Trophoblast cell (in vitro differentiated cells and primary cell): ENCODE measurements at regions not wholly inside any gene's neighbourhood (a gene's known extent, or its start where the extent isn't known, plus 50 kb on each side); places are given as distances from the start of the nearest gene placed in this dataset.

Source experiments
- DNase-seq, 2 donors: peaks; one replicate each; pipeline ENCODE4 v3.0.0-alpha.2; 2016
- H2AFZ ChIP-seq: 2 replicates; pipeline ENCODE4 v1.6.1; 2013; ENCODE audit warnings: low read length, moderate library complexity, mild to moderate bottlenecking; ENCODE audit not compliant: insufficient read depth, poor library complexity
- H2AK5ac ChIP-seq: 2 replicates; pipeline ENCODE4 v1.6.1; 2013; ENCODE audit warnings: mild to moderate bottlenecking, low read length
- H2BK120ac ChIP-seq: 2 replicates; pipeline ENCODE4 v1.6.1; 2013; ENCODE audit warnings: low read length, mild to moderate bottlenecking, moderate library complexity; ENCODE audit not compliant: insufficient read depth, poor library complexity
- H2BK12ac ChIP-seq: 2 replicates; pipeline ENCODE4 v1.6.1; 2013; ENCODE audit warnings: mild to moderate bottlenecking, low read length, moderate library complexity
- H2BK5ac ChIP-seq: 2 replicates; pipeline ENCODE4 v1.6.1; 2013; ENCODE audit warnings: low read length, low read depth, moderate library complexity, mild to moderate bottlenecking; ENCODE audit not compliant: poor library complexity
- H3K14ac ChIP-seq: 2 replicates; pipeline ENCODE4 v1.6.1; 2013; ENCODE audit warnings: mild to moderate bottlenecking, low read length
- H3K18ac ChIP-seq: 2 replicates; pipeline ENCODE4 v1.6.1; 2013; ENCODE audit warnings: mild to moderate bottlenecking, low read length
- H3K23ac ChIP-seq: 2 replicates; pipeline ENCODE4 v1.6.1; 2013; ENCODE audit warnings: low read length
- H3K27ac ChIP-seq: 2 replicates; pipeline ENCODE4 v1.5.1; 2013; ENCODE audit warnings: low read depth, mild to moderate bottlenecking, inconsistent platforms, low read length, moderate library complexity
- H3K27me3 ChIP-seq: 2 replicates; pipeline ENCODE4 v1.6.1; 2013; ENCODE audit warnings: inconsistent platforms, mild to moderate bottlenecking, low read length, moderate library complexity; ENCODE audit not compliant: insufficient read depth
- H3K36me3 ChIP-seq, 2 experiments: 1 replicate in 1 of 2; 2 replicates in 1 of 2; pipeline ENCODE4 v1.6.1; 2013; ENCODE audit warnings: low read length in 2 of 2, mild to moderate bottlenecking in 2 of 2, moderate library complexity in 1 of 2; ENCODE audit not compliant: insufficient read depth in 2 of 2, control insufficient read depth in 1 of 2
- H3K4ac ChIP-seq: 2 replicates; pipeline ENCODE4 v1.6.1; 2013; ENCODE audit warnings: low read depth, mild to moderate bottlenecking, low read length, moderate library complexity
- H3K4me1 ChIP-seq, 2 experiments: 1 replicate in 1 of 2; 2 replicates in 1 of 2; pipeline ENCODE4 v1.6.1; 2013; ENCODE audit warnings: low read length in 2 of 2, mild to moderate bottlenecking in 2 of 2, moderate library complexity in 1 of 2; ENCODE audit not compliant: insufficient read depth in 2 of 2, control insufficient read depth in 1 of 2
- H3K4me2 ChIP-seq: 2 replicates; pipeline ENCODE4 v1.6.1; 2013; ENCODE audit warnings: inconsistent platforms, mild to moderate bottlenecking, low read length, moderate library complexity
- H3K4me3 ChIP-seq: 2 replicates; pipeline ENCODE4 v1.5.1; 2013; ENCODE audit warnings: mild to moderate bottlenecking, low read depth, low read length, inconsistent platforms
- H3K79me1 ChIP-seq: one replicate; pipeline ENCODE4 v1.6.1; 2013; ENCODE audit warnings: low read length
- H3K79me2 ChIP-seq: 2 replicates; pipeline ENCODE4 v1.6.1; 2013; ENCODE audit warnings: low read length, mild to moderate bottlenecking; ENCODE audit not compliant: control insufficient read depth, insufficient read depth, poor library complexity
- H3K9ac ChIP-seq: 2 replicates; pipeline ENCODE4 v1.6.1; 2013; ENCODE audit warnings: mild to moderate bottlenecking, low read length
- H3K9me3 ChIP-seq: 2 replicates; pipeline ENCODE4 v1.6.1; 2013; ENCODE audit warnings: low read depth, mild to moderate bottlenecking, control low read depth, inconsistent platforms, low read length; ENCODE audit not compliant: insufficient read depth
- H4K12ac ChIP-seq: 2 replicates; pipeline ENCODE4 v1.6.1; 2013; ENCODE audit warnings: low read depth, mild to moderate bottlenecking, low read length, moderate library complexity
- H4K8ac ChIP-seq: 2 replicates; pipeline ENCODE4 v1.6.1; 2013; ENCODE audit warnings: low read depth, mild to moderate bottlenecking, low read length, moderate library complexity
- H4K91ac ChIP-seq: one replicate; pipeline ENCODE4 v1.6.1; 2013; ENCODE audit warnings: low read depth, mild to moderate bottlenecking, low read length, moderate library complexity
- WGBS: extraction: QIAGEN DNeasy Blood & Tissue Kit; methylation state at CpG from one replicate; pipeline ENCODE4 v1.1.7; 2013; ENCODE audit warnings: missing lambda C conversion rate; ENCODE audit not compliant: insufficient read length, insufficient coverage; ENCODE audit errors: extremely low coverage; 5-methylcytosine and 5-hydroxymethylcytosine counted together

DNA sequence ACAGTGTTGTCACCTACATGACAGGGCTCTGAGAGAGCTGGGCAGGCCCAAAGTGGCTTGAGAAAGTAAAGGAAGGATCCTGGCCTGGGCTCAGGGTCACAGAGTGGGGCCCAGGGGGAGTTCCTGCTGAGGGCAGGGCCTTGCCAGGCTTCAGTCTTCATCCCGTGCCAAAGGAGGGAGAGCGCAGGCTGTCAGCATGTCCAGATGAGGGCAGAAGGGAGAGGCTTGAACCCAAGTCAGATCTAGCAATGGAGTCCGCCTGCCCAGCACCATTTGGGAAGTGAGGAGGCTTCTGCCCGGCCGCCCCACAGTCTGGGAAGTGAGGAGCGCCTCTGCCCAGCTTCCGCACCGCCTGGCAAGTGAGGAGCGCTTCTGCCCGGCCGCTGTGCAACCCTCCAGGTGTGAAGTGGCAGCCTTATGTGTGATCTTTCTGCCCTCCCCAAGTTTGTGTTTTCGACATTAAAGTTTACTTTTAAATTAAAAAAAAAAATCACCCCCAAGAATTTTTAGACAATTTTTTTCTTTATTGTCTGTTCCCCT lies 303.6 kb upstream of the PROK2 start:
- no CpG with 5 or more reads among the region's 12 CpGs for WGBS
- no peak overlapping the region for H4K91ac ChIP-seq
- H3K18ac ChIP-seq, result no peak overlapping the region
- H3K4me3 ChIP-seq, result no peak overlapping the region
- H2AK5ac ChIP-seq, result no peak overlapping the region
- H2BK12ac ChIP-seq, result no peak overlapping the region
- DNase-seq, result no peak
- no peak overlapping the region for H3K14ac ChIP-seq
- H2BK5ac ChIP-seq, result no peak overlapping the region
- no peak overlapping the region for H3K9ac ChIP-seq
- no peak overlapping the region for H2AFZ ChIP-seq
- H3K4ac ChIP-seq, result no peak overlapping the region
- no peaks in the 10 kb centered on the region for H3K27me3 ChIP-seq
- H3K9me3 ChIP-seq, result no peaks in the 10 kb centered on the region
- H4K12ac ChIP-seq, result no peak overlapping the region
- no peaks in the 10 kb centered on the region for H3K79me1 ChIP-seq
- H2BK120ac ChIP-seq, result no peak overlapping the region
- H3K27ac ChIP-seq, result no peak overlapping the region
- H4K8ac ChIP-seq, result no peak overlapping the region
- no peaks in the 10 kb centered on the region for H3K36me3 ChIP-seq
- H3K79me2 ChIP-seq, result no peaks in the 10 kb centered on the region
- no peak overlapping the region for H3K23ac ChIP-seq
- H3K4me1 ChIP-seq, result no peaks in the 10 kb centered on the region
- H3K4me2 ChIP-seq, result no peak overlapping the region

DNA sequence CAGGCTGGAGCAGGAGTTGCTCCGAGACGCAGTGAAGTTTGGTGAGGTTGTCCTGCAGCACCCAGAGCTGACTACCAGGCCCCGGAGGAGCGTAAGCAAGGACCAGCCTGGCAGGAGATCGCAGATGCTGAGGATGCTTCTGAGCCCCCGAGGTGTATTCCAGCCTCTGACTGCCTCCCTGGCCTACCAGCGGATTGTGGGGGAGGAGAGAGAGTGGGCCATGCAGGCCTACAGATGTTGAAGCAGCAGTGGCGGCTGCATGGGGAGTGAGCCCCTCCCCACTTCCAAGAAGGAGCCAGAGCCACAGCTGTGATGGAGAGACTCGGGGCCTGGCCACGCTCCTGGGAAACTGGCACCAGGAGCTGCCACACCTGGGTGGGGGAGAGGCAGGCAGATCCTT lies 302.5 kb upstream of the PROK2 start:
- no peak overlapping the region for H3K9ac ChIP-seq
- WGBS, result no CpG with 5 or more reads among the region's 10 CpGs

DNA sequence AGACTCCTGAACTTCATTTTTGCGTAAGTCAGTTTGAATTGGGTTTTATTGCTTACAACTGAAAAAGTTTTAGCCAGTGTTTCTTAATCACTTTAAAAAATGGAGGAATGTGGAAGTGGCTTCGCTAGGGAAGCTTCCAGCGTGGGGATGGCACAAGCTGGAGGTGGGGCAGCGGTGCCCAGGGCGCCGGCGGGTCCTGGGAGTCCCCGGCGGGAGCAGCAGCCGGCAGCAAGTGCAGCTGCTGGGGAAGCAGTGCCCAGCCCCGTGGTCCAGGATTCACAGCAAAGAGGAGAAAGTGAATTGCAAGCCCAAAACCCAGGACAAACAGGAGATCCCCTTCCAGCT lies 301.8 kb upstream of the PROK2 start:
- Histone ChIP-seq H3K4me2 (no peak overlapping the region), H3K4me1 (peaks cover 0 to 2% of the 10 kb centered on the region in 2 experiments), H3K36me3 (no peaks in the 10 kb centered on the region), H2BK120ac (no peak overlapping the region), H3K14ac (no peak overlapping the region), H3K4ac (no peak overlapping the region), H3K9me3 (no peaks in the 10 kb centered on the region), H2BK5ac (no peak overlapping the region), H3K27me3 (no peaks in the 10 kb centered on the region), H4K8ac (no peak overlapping the region), H3K27ac (no peak overlapping the region), H4K91ac (no peak overlapping the region), H3K9ac (no peak overlapping the region), H3K79me1 (no peaks in the 10 kb centered on the region), H2AFZ (no peak overlapping the region), H2AK5ac (no peak overlapping the region), H2BK12ac (no peak overlapping the region), H3K79me2 (no peaks in the 10 kb centered on the region), H3K4me3 (no peak overlapping the region), H3K18ac (no peak overlapping the region), H4K12ac (no peak overlapping the region), H3K23ac (no peak overlapping the region)
- peak in 1 of 2 donors; percentile 14 for DNase-seq
- no CpG with 5 or more reads among the region's 11 CpGs for WGBS

More for the DNA sequence above, 302.5 kb upstream of the PROK2 start:
- no peak overlapping the region for H3K4me2 ChIP-seq
- H3K79me1 ChIP-seq, result no peaks in the 10 kb centered on the region
- H2BK12ac ChIP-seq, result no peak overlapping the region
- H3K4ac ChIP-seq, result no peak overlapping the region
- H4K12ac ChIP-seq, result no peak overlapping the region
- no peak overlapping the region for H3K18ac ChIP-seq
- no peaks in the 10 kb centered on the region for H3K27me3 ChIP-seq
- no peak overlapping the region for H4K91ac ChIP-seq
- no peaks in the 10 kb centered on the region for H3K79me2 ChIP-seq
- no peak overlapping the region for H4K8ac ChIP-seq
- H2AK5ac ChIP-seq, result no peak overlapping the region
- H3K9me3 ChIP-seq, result no peaks in the 10 kb centered on the region
- H3K23ac ChIP-seq, result no peak overlapping the region
- H2BK5ac ChIP-seq, result no peak overlapping the region
- no peaks in the 10 kb centered on the region for H3K36me3 ChIP-seq
- no peak overlapping the region for H3K27ac ChIP-seq
- no peak overlapping the region for H3K14ac ChIP-seq
- H3K4me3 ChIP-seq, result no peak overlapping the region
- H2BK120ac ChIP-seq, result no peak overlapping the region
- no peak overlapping the region for H2AFZ ChIP-seq
- peaks cover 0 to under 1% of the 10 kb centered on the region in 2 experiments for H3K4me1 ChIP-seq
- DNase-seq, result no peak

- Histone ChIP-seq H4K8ac (no peak overlapping the region), H3K9ac (no peak overlapping the region), H3K36me3 (no peaks in the 10 kb centered on the region), H3K18ac (no peak overlapping the region), H2AFZ (no peak overlapping the region), H3K4me2 (no peak overlapping the region), H3K4ac (no peak overlapping the region), H2BK5ac (no peak overlapping the region), H3K14ac (no peak overlapping the region), H3K27ac (no peak overlapping the region), H4K91ac (no peak overlapping the region), H3K27me3 (no peaks in the 10 kb centered on the region), H2AK5ac (no peak overlapping the region), H3K4me1 (peaks cover 0 to 6% of the 10 kb centered on the region in 2 experiments), H4K12ac (no peak overlapping the region), H3K9me3 (peaks cover 1% of the 10 kb centered on the region), H2BK120ac (no peak overlapping the region), H2BK12ac (no peak overlapping the region), H3K23ac (no peak overlapping the region), H3K4me3 (no peak overlapping the region), H3K79me1 (no peaks in the 10 kb centered on the region), H3K79me2 (no peaks in the 10 kb centered on the region)
- DNase-seq, result peak in 1 of 2 donors; percentile 24
- no CpG with 5 or more reads among the region's 5 CpGs for WGBS
Measured at GRCh38 chr3:72086042-72086742, 301.2 kb upstream of the PROK2 start.
